CD4-positive, alpha-beta T cell treated with Interferon alpha-2 for 1 hour (primary cell): ENCODE measurements at regions not wholly inside any gene's neighbourhood (a gene's known extent, or its start where the extent isn't known, plus 50 kb on each side); places are given as distances from the start of the nearest gene placed in this dataset.

Experiments
- DNase-seq, 2 donors: peaks; one replicate each; pipeline ENCODE4 v3.0.0-alpha.2; 2020 to 2022

DNA sequence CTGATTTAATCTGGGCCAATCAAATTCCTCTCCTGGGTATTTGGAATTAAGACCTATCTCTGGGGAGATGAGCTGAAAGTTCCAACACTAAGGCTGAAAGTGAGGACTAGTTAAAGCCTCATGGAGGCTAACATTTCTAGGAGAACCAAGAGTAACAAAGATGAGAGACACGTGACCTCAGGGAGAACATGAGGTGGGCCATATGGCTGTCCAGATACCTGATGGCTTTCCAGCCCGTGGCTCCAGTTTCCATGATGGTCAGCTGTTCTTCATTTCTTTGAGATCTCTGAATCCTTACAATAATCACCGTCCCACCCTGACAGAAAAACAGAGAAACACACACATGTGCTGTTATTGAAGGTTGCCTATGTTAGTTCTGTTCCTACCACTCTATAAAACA lies 66.1 kb downstream of the LEPR start:
- DNase-seq, result no peak

DNA sequence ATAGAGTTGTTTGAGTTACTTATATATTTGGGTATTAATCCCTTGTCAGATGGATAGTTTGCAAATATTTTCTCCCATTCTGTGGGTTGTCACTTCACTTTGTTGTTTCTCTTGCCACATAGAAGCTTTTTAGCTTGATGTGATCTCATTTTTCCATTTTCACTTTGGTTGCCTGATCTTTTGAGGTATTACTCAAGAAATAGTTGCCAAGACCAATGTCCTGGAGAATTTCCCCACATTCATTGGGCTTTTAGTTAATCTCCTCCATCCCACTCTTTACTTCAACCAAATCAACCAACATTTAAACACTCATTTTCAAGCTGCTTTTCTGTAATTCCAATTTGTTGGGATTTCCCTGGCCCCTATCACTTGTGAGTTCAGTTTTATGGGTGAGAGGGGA lies 69.0 kb downstream of the LEPR start:
- no peak for DNase-seq

DNA sequence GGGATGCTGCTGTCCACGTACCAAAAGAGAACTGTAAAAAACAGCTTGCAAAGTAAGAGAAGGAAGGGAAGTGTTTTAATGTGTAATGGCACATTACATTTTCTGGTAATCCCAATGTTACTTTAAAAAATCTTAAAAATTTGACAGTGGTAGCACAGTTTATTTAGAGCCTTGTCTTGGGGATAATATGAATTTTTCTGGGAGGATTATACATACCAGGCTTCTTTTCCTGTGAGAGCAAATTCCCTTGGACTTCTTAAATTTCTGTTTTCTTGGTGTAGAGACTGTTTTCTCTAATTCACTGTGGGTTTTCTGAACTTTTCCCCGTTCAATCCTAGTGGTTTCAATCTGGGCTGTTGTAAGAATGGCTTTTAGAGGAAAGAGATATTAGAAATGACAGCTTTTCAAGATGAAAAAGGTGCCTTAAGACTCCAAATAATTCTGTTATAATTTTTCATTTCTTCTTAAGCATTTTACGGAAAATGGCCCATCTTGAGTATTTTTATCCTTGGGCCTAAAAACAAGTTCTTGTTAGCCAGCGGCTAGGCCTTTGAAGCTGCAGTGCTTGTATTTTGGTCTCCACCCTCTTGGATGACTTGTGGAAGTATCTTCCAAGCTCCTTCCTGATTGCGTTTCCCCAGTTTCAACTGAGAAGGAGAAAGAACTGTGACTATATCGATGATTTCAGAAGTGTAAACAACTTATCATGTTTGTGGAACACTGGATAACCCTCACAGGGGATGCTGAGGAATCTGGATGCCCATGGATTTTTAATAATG lies 70.0 kb downstream of the LEPR start:
- no peak for DNase-seq

DNA sequence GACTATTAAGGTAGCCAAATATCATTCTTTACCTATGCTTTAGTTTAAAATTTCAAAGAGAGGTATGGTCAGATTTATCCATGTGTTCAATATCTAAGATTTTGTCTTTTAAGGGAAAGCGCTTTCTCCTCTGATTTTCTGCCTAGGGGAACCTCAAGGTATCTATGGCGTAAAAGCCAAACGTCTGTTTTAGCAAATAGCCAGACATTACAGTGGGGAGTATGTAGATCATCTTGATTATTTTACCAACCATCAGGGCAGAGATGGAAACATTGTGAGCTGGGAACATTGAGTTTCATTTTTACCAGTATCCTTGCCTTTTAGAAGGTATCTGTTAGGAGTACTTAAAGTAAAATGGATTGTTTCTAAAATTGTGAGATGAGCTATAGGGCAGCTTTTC lies 71.0 kb downstream of the LEPR start:
- no peak for DNase-seq

DNA sequence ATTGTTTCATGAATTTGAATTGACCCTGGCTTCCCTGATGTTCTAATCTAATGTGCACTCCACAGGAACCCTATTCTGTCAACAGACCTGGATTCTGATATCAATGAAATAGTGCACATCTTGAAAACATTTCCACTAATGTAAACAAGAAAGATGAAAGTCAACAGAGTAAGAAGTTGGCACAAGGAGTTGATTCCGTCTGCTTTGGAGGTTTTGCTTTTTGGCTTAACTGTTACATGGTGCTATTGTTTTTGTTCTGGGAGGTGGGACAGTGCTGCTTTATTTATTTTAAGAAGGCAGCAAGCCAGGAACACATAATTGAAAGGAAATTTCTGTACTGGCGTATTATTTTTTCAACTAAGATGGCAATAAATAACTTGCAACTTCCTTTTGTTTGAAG lies 73.3 kb downstream of the LEPR start:
- DNase-seq, result no peak

DNA sequence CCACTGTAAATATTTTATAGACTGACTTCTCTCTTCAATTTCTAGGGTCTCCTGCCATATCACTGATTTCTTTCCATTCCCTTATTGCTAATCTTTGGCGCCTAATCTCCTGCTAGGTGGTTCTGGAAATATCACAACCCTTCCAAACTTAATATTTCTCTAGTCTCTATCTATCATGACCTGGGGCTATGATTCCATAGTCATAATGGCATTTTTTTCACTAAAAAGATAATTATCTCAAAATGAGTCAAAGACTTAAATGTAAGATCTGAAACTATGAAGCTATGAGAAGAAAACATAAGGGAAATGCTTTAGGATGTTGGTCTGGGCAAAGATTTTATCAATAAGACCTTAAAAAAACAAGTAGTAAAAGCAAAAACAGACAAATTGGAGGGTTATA lies 74.2 kb downstream of the LEPR start:
- DNase-seq, result no peak

DNA sequence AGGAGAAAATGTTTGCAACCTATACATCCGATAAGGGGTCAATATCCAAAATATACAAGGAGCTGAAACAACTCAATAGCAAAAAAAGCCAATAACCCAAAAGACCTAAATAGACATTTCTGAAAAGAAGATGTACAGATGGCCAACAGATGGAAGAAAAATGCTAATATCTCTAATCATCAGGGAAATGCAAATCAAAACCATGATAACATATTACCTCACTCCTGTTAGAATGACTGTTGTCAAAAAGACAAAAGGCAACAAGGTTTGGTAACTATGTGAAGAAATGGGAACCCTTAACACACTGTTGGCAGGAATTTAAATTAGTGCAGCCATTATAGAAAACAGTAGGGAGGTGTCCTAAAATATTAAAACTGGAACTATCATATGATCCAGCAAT lies 74.7 kb downstream of the LEPR start:
- DNase-seq, result no peak

DNA sequence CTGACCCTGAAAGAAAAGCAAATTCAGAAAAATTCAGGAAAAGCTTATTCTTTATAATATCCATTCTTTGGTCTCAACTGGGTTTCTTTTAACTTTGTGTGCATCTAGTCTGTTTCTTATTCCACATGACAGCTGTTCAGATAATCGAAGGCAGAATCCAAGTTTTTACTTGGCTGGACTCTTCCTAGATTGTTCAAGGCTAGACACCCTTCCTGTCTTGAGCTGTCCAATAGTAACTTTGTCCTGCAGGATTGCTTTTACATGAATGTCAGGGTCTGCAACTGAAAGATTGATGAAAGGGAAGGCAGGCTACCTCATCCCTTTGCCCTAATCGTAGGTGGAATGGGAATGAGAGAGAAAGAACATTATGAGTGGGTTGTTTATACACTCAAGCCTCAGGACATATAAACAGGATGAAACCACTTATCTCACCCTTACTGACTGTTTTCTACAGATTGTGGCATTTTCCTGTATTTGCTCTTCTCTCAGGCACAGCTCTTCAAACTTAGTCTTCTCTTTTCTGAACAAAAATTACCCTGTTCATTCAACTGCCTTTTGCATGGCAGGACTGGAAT lies 76.9 kb downstream of the LEPR start:
- no peak for DNase-seq

DNA sequence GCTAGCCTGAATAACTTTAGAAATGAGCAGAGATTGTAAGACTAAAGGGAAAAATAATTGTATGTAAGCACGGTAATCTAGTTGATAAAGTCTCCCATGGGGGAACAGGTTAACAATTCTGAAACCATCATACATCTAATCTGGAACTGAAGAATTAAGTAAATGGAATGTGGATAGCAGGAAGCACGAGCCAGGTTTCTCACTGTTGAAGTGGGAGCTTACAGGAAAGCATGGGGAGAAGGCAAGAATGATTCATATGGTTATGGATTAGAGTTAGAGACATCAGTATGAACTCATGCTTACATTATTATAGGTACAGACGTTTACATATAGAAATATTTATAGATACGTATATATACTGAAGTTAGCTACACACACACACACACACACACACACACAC lies 83.0 kb downstream of the LEPR start:
- no peak for DNase-seq

DNA sequence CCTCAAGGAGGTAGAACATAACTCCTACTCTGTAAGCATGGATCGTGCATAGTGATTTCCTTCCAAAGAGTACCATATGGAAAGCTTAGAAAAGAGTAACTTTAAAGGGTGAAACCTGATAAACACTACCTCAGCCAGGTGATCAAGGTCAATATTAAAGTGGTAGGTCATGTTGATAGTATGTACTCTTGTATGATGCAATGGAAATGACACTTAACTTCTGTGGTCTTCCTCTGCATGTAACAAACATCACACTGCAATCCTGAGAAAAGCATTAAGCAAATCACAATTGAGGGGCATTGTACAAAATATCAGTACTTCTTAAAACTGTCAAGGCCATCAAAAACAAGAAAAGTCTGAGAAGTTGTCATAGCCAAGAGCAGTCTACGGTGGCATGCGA lies 83.8 kb downstream of the LEPR start:
- DNase-seq, result no peak

DNA sequence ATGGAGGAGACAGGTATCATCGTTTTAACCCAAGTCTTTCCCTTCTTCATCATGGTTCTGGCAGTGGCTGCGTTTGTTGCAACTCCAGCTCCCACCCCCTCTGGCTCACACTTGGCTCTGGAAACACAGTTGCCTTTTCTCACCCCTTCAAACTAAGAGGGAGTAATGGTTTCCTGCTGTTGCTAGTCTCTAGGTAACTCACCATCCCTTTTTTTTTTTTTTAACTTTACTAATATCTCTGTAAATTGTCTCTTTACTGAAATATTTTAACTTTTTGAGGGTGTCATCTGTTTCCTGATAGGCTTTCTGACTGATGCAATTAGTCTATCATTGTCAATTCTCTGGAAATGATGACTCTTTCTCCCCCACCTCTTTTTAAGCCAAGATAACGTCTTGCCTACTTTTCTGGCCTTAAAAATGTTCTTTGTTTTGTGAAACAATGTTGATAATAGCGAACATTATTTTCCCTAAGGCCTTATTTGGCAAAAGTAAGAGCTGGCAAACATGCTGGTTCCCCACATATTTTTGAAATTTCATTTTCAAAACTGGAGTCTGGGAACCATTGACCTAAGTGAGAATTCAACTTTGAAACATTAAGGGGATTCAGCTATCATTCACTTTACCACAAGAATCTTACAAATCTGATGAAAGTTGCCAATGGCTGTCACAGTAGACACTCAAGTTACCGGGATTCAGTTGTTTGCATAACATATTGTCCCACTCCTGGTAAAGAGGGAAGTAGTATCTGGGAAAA lies 85.3 kb downstream of the LEPR start:
- DNase-seq, result no peak

DNA sequence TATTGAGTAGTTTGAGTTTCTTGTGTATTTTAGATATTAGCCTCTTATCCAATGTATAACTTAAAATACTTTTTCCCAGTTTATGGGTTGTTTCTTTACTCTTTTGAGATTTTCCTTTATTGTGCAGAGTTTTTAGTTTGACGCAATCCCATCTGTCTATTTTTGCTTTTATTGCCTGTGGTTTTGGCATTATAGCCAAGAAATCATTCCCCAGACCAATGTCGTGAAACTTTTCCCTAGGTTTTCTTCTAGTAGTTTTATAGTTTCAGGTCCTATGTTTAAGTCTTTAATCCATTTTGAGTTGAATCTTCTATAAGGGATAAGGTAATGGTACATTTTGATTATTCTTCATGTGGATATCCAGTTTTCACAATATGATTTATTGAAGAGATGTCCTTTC lies 87.6 kb downstream of the LEPR start:
- DNase-seq, result no peak

DNA sequence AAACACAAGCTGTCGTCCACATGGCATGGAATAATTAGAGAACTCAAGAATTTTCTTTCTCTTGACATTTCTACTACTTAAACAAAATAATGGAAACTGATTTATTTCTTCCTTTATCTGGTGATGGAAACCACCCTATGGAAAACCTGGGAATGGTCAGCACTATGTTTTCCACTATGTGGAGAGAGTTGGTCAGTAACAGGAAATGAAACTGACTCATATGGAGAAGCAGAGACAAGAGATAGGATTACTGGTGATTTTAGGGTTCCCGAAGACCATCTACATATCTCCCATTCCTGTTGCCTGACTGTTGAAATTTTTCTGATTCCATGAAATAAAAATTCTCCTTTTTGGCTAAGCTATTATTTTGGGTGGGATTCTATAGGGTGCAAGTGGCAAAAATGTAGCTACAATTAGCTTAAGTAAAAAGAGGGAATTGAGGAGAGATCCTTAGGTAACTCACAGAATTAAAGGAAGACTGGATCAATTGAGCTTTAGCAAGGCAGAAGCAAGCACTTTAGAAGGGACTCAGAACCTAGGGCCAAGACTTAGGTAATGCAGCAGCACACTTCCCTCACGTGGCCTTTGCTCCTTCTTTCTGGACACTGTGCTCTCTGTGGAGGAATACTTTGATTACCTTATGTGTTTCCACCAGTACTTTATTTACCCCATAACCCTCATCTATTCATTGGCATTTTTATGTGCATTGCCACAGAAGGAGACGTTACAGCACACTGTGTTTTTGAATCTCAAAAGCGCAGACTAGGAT lies 89.6 kb downstream of the LEPR start:
- no peak for DNase-seq

DNA sequence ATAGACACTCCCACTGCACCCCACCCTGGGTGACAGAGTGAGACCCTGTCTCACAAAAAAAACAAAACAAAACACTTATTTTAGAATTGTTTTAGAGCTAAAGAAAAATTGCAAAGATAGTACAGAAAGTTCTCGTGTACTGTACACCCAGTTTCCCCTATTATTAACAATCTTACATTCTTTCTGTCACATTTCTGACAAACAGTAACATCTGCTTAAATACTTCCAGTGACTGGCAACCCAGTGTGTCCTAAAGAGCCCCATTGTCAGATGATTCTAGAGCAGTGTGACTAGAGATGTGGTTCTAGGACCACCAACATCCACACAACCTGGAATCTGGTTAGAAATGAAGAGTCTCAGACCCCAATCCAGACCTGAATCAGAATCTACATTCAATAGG lies 90.5 kb downstream of the LEPR start:
- no peak for DNase-seq

DNA sequence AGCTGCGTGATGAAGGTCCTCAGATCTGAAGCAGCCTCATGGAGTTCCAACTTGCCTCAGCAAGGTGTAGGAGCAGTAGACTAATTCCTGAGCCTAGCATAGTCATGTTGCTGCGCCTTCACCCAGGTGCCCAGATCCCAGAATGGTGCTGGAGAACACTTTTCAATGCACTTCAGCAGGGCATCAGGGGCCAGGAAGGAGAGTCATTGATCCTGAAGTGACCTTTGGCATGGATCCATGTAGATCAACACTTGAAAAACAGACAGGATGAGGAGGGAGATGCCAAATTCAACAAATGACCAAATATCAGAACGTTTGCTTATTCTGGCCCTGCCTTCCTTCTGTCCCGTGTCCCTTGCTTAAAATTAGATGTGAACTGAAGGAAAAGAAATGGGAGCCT lies 91.9 kb downstream of the LEPR start:
- no peak for DNase-seq

DNA sequence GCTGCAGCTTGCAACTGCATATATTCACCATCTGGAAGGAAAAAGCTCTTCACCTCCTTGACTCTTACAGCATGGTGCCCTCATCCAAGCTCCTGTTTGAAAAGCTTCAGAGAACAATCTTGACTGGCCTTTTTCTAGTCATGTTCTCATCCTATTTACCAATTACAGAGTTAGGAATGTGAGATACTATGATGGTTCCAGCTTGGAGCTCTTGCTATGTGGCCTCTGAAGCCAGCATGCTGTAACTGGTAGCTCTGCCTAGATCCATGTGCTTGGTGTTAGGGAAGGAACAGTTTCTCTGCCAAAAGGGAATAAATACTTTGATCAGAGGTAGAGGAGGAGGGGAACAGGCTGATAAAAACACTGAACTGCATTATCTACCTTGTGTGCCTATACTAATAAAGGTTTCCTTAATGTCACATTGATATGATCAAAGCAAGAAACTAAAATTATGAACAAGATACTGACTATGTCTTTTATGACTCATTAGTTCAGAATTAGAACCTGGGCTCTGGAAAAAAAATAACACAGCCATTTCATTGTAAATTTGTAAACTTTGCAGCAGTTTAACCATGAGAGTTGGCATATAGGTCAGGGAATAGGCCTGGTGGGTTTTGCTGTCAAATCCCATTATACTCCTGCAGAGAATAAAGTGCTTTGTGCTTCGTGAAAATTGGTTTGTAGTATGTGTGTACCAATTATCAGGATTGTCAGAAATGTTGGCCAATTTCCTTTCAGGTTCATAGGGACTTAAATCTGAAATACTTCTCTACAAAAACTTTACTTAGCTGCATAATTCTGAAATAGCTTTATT lies 92.7 kb downstream of the LEPR start:
- DNase-seq, result no peak

DNA sequence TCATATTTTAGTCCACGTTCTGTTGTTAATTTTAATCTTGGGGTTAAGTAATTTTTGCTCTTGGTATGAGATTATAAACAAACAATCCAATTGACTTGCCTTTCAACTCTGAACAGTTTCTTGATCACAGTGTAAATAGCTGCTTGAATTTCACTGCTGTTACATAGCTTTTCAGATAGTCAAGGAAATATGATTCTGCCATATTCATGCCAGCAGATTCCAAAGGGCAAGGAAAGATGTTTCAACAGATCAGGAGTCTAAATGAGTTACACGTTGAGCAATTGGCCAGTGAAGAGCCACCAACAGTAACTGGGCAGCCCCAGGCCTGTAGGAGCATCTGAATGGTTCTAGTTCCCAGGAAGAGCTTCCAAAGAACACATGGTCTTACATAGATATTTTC lies 93.6 kb downstream of the LEPR start:
- DNase-seq, result no peak

DNA sequence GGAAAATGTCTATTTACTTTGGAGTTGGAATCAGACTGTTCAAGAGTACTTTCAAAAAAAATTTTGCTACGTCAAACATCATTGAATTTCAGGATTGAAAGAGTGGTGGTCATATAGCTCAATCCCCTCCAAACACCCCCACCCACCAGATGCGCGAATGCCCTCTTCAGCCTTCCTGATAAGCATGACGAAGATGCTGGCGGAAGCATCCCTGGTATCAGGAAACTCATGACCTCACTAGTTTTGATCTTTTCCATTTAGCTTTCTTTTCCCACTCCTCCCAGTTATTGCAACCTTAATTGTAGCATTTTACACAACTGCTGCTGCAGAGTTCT lies 104.4 kb downstream of the LEPR start:
- no peak for DNase-seq

DNA sequence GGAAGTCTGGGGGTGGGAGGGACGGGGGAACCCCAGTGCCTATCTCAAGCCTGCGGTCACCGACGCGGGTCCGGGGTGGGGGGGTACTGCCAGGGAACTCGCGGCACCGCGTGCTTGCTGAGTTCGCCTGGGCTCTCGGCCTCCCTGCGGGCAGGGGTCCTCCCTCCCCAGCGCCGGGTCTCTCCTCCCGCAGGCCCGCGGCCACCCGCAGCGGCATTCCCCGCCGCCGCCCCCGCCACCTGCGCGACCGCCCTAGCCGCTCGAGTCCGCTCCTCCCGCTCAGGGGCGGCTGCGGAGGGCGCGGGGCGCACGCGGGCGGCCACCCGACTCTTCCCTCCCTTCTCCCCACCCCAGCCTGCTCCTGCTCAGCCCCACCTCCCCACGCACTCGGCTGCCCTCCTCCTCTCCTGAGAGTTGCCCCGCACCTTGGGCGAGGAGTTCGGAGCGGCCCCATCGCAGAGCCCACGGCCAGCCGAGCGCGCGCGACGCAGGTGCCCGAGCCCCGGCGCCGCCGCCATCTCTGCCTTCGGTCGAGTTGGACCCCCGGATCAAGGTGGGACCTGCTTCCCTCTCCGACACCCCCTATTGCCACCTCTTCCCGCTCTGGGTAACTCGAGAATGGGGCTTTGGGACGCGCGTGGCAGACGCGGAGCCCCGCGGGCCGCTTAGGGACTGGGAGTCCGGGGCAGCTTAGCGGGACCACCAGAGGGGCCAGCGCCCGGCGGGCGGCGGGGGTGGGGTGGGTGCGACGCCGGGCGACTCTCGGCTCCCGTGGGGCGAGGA lies 105.0 kb downstream of the LEPR start:
- DNase-seq, result no peak

DNA sequence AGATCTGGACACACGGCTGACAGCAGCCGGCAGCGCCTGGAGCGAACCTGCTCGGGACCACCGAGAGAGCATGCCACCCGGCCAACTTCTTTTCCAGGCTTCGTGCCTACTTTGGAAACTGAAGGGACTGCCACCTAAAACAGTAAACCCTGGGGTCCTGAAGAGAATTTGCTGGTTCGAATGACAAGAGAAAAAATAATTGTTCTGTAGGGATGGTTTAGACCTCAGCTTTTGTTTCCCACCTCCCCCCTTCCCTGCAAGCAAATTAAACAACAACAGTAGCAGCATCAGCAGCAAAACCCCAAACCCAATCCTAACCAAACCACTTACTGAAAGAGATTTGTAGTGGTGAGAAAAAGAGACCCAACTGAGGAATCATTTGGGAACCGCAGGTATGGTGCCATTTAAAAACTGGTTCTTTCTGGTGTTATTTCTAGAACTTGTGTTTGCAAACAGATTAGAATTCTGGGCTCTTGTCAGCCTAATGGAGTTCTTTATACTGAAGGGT lies 105.6 kb downstream of the LEPR start:
- no peak for DNase-seq

DNA sequence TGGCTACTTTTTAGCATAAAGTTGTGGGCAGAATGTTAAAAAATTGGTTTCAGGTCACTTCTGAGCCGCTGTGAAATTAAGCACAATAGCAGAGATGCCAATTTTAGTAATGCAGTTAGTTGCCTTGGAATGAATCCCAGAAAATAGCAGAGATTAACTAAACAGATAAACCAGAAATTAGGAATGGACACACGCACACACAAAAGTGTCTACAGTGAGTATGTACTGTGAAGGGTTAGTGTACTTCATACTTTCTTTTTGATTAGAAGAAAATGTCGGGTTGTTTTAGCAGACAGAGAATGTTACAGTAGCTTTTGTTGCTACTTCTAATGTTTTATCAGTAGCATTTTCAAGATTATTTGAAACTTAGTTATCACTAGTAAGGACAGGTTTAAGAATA lies 106.7 kb downstream of the LEPR start:
- DNase-seq, result no peak
